ENCODE measurements at regions not wholly inside any gene's neighbourhood (a gene's known extent, or its start where the extent isn't known, plus 50 kb on each side); places are given as distances from the start of the nearest gene placed in this dataset.
A peak's percentile ranks its signal among the peaks of the same experiment; 100 is the strongest.

DNA sequence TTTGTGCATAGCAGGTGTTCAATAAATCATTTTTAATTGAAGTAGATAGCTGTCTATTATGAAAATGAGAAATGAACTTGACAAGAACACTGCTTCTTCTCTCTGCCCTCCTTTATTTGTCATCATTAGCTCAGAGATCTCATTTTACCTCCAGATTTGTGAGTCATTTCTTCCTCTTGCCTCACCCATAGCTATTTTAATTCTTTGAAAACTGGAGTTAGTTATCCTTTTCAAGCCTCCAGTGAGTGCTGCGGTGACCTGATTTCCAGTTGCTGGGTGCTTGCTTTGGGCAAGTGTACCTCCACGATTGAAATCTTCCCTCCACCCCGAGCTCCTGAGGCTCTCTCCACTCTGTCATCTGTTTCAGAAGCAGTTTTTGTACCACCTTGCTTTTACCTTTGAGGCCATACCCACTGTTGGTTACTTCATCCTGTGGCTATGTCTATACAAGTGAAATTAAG lies 114.6 kb downstream of the NFKBIZ start:
- intact Hi-C loops (cut with micrococcal nuclease): no loop called here
- Mint-ChIP-seq H3K36me3 (ENCODE audit: low read depth) (no peaks in the 10 kb centered on the region), H3K27ac (peak overlapping the region; percentile 67), H3K4me1 (ENCODE audit: low read depth) (peaks cover 23% of the 10 kb centered on the region), H3K27me3 (no peaks in the 10 kb centered on the region), H3K4me3 (no peak overlapping the region), H3K9me3 (peaks cover 4% of the 10 kb centered on the region)
- CTCF ChIA-PET: interaction anchor here (0.7 to 1.4 kb wide), 4 partner anchors 11 to 101 kb away, joined by 3 to 4 read pairs (median 3); no protein-coding TSS in a partner anchor
- ATAC-seq: peak; percentile 82
- POLR2A ChIA-PET: interaction anchor here (0.6 to 1.1 kb wide), 2 partner anchors 75 to 107 kb away, joined by 3 read pairs; no protein-coding TSS in a partner anchor
- TF ChIP-seq, protein P1, sequence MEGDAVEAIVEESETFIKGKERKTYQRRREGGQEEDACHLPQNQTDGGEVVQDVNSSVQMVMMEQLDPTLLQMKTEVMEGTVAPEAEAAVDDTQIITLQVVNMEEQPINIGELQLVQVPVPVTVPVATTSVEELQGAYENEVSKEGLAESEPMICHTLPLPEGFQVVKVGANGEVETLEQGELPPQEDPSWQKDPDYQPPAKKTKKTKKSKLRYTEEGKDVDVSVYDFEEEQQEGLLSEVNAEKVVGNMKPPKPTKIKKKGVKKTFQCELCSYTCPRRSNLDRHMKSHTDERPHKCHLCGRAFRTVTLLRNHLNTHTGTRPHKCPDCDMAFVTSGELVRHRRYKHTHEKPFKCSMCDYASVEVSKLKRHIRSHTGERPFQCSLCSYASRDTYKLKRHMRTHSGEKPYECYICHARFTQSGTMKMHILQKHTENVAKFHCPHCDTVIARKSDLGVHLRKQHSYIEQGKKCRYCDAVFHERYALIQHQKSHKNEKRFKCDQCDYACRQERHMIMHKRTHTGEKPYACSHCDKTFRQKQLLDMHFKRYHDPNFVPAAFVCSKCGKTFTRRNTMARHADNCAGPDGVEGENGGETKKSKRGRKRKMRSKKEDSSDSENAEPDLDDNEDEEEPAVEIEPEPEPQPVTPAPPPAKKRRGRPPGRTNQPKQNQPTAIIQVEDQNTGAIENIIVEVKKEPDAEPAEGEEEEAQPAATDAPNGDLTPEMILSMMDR (IDR thresholded peaks at IDR 0.05): no peak
- DNase-seq: peak; percentile 53

DNA sequence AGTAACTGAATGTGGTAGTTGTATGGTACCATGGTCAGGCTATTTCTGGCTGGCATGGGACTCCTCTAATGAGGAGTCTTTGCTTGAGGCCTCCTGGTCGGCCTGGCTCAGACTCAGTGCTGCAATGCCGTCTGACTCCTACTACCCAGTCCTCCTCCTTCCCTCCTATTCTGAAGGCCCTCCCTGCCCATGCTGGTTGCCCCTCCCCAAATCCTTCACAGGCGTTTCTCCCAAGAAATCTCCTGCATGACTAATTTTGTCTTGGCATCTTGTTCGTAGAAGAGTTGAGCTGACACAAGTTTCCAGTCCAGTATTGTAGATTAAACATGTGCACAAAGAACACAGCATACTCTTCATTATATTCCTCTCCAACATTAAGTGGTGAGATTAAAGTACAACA lies 115.5 kb downstream of the NFKBIZ start:
- POLR2A ChIA-PET: no interaction called here
- Mint-ChIP-seq H3K36me3 (ENCODE audit: low read depth) (no peaks in the 10 kb centered on the region), H3K4me1 (ENCODE audit: low read depth) (peaks cover 23% of the 10 kb centered on the region), H3K9me3 (peaks cover 4% of the 10 kb centered on the region), H3K27me3 (no peaks in the 10 kb centered on the region), H3K4me3 (no peak overlapping the region), H3K27ac (no peak overlapping the region)
- intact Hi-C loops (cut with micrococcal nuclease): no loop called here
- ATAC-seq: no peak
- no peak for DNase-seq
- TF ChIP-seq, protein P1 (IDR thresholded peaks at IDR 0.05): no peak
- CTCF ChIA-PET: interaction anchor here (1.4 kb wide), 1 partner anchor 12 kb away, joined by 3 read pairs; no protein-coding TSS in a partner anchor

DNA sequence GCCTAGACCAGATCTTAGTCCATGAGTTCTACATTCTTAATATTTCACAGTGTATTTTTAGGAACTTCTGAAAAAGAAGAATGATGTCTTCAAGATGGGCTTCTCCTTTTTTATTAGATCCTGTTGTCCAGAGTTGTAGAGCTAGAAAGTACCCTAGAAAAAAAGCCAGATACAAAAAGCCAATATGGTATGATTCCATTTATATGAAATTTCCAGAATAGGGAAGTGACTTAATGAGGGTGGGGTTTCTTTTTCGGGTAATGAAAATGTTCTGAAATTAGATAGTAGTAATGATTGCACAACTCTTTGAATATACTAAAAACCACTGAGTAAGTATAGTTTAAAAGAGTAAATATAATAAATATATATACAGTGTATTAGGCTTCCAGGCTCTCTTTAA lies 116.9 kb downstream of the NFKBIZ start:
- Mint-ChIP-seq H3K27me3 (no peaks in the 10 kb centered on the region), H3K4me1 (ENCODE audit: low read depth) (peaks cover 23% of the 10 kb centered on the region), H3K27ac (no peak overlapping the region), H3K4me3 (no peak overlapping the region), H3K9me3 (peaks cover 5% of the 10 kb centered on the region), H3K36me3 (ENCODE audit: low read depth) (no peaks in the 10 kb centered on the region)
- TF ChIP-seq, protein P1 (IDR thresholded peaks at IDR 0.05): no peak
- POLR2A ChIA-PET: interaction anchor here (0.6 to 0.7 kb wide), 2 partner anchors 49 to 101 kb away, joined by 3 read pairs; no protein-coding TSS in a partner anchor
- ATAC-seq: no peak
- intact Hi-C loops (cut with micrococcal nuclease): no loop called here
- CTCF ChIA-PET: no interaction called here
- DNase-seq: no peak

DNA sequence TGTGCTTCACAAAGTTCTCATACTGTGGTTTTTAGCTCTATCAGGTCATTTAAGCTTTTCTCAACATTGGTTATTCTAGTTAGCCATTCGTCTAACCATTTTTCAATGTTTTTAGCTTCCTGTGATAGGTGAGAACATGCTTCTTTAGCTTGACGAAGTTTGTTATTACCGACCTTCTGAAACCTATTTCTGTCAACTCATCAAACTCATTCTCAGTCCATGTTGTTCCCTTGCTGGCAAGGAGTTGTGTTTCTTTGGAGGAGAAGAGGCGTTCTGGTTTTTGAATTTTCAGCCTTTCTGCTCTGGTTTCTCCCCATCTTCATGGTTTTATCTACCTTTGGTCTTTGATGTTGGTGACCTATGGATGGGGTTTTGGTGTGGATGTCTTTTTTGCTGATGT lies 120.9 kb downstream of the NFKBIZ start:
- ATAC-seq: no peak
- no peak for DNase-seq
- POLR2A ChIA-PET: no interaction called here
- TF ChIP-seq, protein P1 (IDR thresholded peaks at IDR 0.05): no peak
- H3K27me3 Mint-ChIP-seq: no peaks in the 10 kb centered on the region
- intact Hi-C loops (cut with micrococcal nuclease): no loop called here
- H3K4me3 Mint-ChIP-seq: no peak overlapping the region
- peaks cover 1% of the 10 kb centered on the region for H3K36me3 Mint-ChIP-seq (ENCODE audit: low read depth)
- peaks cover 5% of the 10 kb centered on the region for H3K9me3 Mint-ChIP-seq
- no peak overlapping the region for H3K27ac Mint-ChIP-seq
- peaks cover 10% of the 10 kb centered on the region for H3K4me1 Mint-ChIP-seq (ENCODE audit: low read depth)
- CTCF ChIA-PET: interaction anchor here (0.8 to 1.2 kb wide), 2 partner anchors 19 to 167 kb away, joined by 3 to 4 read pairs; no protein-coding TSS in a partner anchor

DNA sequence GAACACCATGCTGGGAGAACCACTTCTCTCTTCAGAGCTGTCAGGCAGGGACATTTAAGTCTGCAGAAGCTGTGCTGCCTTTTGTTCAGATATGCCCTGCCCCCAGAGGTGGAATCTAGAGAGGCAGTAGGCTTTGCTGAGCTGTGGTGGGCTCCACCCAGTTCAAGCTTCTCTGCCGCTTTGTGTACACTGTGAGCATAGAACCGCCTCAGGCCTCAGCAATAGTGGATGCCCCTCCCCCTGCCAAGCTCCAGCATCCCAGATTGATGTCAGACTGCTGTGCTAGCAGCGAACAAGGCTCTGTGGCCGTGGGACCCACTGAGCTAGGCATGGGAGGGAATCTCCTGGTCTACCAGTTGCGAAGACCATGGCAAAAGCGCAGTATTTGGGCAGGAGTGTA lies 121.6 kb downstream of the NFKBIZ start:
- ATAC-seq: no peak
- no peak overlapping the region for H3K4me3 Mint-ChIP-seq
- H3K27ac Mint-ChIP-seq: no peak overlapping the region
- peaks cover 1% of the 10 kb centered on the region for H3K36me3 Mint-ChIP-seq (ENCODE audit: low read depth)
- peaks cover 10% of the 10 kb centered on the region for H3K4me1 Mint-ChIP-seq (ENCODE audit: low read depth)
- H3K27me3 Mint-ChIP-seq: no peaks in the 10 kb centered on the region
- DNase-seq: no peak
- intact Hi-C loops (cut with micrococcal nuclease): no loop called here
- TF ChIP-seq, protein P1 (IDR thresholded peaks at IDR 0.05): no peak
- H3K9me3 Mint-ChIP-seq: peaks cover 5% of the 10 kb centered on the region
- CTCF ChIA-PET: interaction anchor here (1.2 to 1.4 kb wide), 2 partner anchors 19 to 168 kb away, joined by 3 to 4 read pairs; no protein-coding TSS in a partner anchor
- POLR2A ChIA-PET: no interaction called here

Data from activated CD8-positive, alpha-beta T cell treated with anti-CD3 and anti-CD28 coated beads for 36 hours (primary cell).